BJ (cell line): ENCODE measurements at regions not wholly inside any gene's neighbourhood (a gene's known extent, or its start where the extent isn't known, plus 50 kb on each side); places are given as distances from the start of the nearest gene placed in this dataset.

Source experiments
- CTCF ChIA-PET: fragments of 350-600 bp; formaldehyde crosslinking; extraction: SDS; loops from one replicate; lab custom pipeline; 2021; ENCODE audit warnings: antibody characterized with exemption, inconsistent platforms; lab: Yijun Ruan, JAX
- POLR2A ChIA-PET: fragments of 300-600 bp; sonication (Branson Sonifier 250); formaldehyde crosslinking; extraction: SDS; loops from one replicate; lab custom pipeline; 2021; ENCODE audit warnings: antibody characterized with exemption; lab: Charles Lee
- DNase-seq: peaks from one replicate; pipeline ENCODE4 v3.0.0-alpha.2; 2011; ENCODE audit warnings: low read depth
- H3K27me3 ChIP-seq: 2 replicates; pipeline ENCODE4 v1.6.0; 2011; ENCODE audit warnings: low read length; ENCODE audit not compliant: control insufficient read depth, insufficient read depth
- H3K36me3 ChIP-seq: 2 replicates; pipeline ENCODE4 v1.5.1; 2011; ENCODE audit warnings: low read length; ENCODE audit not compliant: control insufficient read depth, insufficient read depth
- H3K4me3 ChIP-seq: 2 replicates; pipeline ENCODE4 v1.5.1; 2011; ENCODE audit warnings: low read depth, mild to moderate bottlenecking, control low read depth, low read length
- TF ChIP-seq, protein P1 (sequence below): IDR thresholded peaks from 2 replicates; pipeline ENCODE4 v1.5.1; 2011; ENCODE audit warnings: low read depth, mild to moderate bottlenecking, control low read depth, inconsistent platforms, low read length, moderate library complexity; ENCODE audit not compliant: insufficient read depth

GRCh38 chr13:54573186-54573585 lies 1544.6 kb downstream of the OLFM4 start:
- Histone ChIP-seq H3K27me3 (no peaks in the 10 kb centered on the region), H3K4me3 (no peak overlapping the region), H3K36me3 (no peaks in the 10 kb centered on the region)
- ChIA-PET CTCF (no interaction called here), POLR2A (no interaction called here)
- no peak for DNase-seq
- TF ChIP-seq, protein P1, sequence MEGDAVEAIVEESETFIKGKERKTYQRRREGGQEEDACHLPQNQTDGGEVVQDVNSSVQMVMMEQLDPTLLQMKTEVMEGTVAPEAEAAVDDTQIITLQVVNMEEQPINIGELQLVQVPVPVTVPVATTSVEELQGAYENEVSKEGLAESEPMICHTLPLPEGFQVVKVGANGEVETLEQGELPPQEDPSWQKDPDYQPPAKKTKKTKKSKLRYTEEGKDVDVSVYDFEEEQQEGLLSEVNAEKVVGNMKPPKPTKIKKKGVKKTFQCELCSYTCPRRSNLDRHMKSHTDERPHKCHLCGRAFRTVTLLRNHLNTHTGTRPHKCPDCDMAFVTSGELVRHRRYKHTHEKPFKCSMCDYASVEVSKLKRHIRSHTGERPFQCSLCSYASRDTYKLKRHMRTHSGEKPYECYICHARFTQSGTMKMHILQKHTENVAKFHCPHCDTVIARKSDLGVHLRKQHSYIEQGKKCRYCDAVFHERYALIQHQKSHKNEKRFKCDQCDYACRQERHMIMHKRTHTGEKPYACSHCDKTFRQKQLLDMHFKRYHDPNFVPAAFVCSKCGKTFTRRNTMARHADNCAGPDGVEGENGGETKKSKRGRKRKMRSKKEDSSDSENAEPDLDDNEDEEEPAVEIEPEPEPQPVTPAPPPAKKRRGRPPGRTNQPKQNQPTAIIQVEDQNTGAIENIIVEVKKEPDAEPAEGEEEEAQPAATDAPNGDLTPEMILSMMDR = no peak

DNA sequence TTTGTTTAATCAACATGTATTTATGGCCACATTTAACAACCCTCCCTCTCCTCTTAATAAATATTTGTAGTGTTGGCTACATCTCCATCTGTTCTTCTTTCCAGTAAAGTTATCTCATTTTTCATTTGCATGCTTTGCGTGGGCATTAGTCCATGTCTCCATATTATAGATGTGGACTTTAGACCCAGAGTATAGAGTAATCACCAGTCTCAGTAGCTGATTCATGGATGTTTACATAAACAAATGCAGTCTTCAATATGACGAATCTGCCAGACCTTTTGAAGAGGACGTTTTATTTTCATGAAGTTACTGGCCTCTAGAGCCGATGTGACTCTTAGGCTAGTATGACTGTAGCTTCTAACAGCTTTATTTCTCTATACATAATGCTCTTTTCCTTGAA lies 1546.2 kb downstream of the OLFM4 start:
- ChIA-PET POLR2A (no interaction called here), CTCF (no interaction called here)
- TF ChIP-seq, protein P1 = no peak
- no peak overlapping the region for H3K4me3 ChIP-seq
- no peaks in the 10 kb centered on the region for H3K36me3 ChIP-seq
- no peaks in the 10 kb centered on the region for H3K27me3 ChIP-seq
- DNase-seq = no peak

GRCh38 chr13:54591540-54591939 lies 1562.9 kb downstream of the OLFM4 start:
- TF ChIP-seq, protein P1 = no peak
- H3K27me3 ChIP-seq = no peaks in the 10 kb centered on the region
- ChIA-PET POLR2A (no interaction called here), CTCF (no interaction called here)
- no peaks in the 10 kb centered on the region for H3K36me3 ChIP-seq
- no peak for DNase-seq
- H3K4me3 ChIP-seq = no peak overlapping the region

DNA sequence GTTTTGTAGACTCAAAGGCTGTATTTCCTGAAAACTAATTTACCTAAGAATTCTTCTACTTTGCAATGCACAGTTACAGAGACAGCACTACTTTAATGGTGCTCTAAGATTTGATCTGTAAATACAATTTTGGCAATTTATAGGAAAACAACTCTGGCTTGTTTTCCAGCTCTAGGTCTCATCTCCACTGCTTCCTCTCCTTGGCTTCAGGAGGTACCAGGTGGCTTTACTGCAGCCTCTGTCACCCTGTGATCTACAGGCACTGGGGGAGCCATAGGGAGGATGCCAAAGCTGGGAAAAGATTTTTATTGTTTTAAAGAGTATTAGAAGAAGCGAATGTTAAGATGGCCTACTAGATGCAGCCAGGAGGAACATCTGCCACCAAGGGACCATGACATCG lies 1563.6 kb downstream of the OLFM4 start:
- POLR2A ChIA-PET = no interaction called here
- H3K27me3 ChIP-seq = no peaks in the 10 kb centered on the region
- TF ChIP-seq, protein P1 = no peak
- CTCF ChIA-PET = no interaction called here
- DNase-seq = no peak
- H3K36me3 ChIP-seq = no peaks in the 10 kb centered on the region
- H3K4me3 ChIP-seq = no peak overlapping the region

DNA sequence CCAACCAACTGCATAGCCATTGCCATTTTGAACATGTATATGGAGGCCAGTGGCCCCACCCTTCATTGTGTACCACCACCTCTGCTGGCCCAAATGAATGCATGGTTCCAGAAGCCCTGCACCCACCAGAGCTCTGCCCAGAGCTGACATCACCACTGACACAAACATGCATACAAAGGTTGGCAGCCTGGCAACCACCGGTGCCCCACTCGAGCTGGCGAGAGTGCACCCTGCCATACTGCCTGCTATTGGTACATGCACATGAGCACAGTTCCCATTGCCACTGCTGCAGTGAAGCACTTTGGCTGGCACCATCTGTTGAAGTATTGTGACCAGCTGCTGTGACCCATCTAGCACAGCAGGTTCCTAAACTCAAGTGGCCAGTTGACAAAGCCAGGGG lies 1564.9 kb downstream of the OLFM4 start:
- Histone ChIP-seq H3K4me3 (no peak overlapping the region), H3K27me3 (no peaks in the 10 kb centered on the region), H3K36me3 (no peaks in the 10 kb centered on the region)
- DNase-seq = no peak
- POLR2A ChIA-PET = no interaction called here
- CTCF ChIA-PET = no interaction called here
- TF ChIP-seq, protein P1 = no peak
